HL-60/S4 (cell line): ENCODE measurements at regions not wholly inside any gene's neighbourhood (a gene's known extent, or its start where the extent isn't known, plus 50 kb on each side); places are given as distances from the start of the nearest gene placed in this dataset.

Source experiments
- in situ Hi-C: fragments of 300-500 bp; cut with MboI; formaldehyde crosslinking; loops from 2 replicates; pipeline ENCODE4 v1.14.3; 2022; ENCODE audit warnings: low sequenced_read_pairs

DNA sequence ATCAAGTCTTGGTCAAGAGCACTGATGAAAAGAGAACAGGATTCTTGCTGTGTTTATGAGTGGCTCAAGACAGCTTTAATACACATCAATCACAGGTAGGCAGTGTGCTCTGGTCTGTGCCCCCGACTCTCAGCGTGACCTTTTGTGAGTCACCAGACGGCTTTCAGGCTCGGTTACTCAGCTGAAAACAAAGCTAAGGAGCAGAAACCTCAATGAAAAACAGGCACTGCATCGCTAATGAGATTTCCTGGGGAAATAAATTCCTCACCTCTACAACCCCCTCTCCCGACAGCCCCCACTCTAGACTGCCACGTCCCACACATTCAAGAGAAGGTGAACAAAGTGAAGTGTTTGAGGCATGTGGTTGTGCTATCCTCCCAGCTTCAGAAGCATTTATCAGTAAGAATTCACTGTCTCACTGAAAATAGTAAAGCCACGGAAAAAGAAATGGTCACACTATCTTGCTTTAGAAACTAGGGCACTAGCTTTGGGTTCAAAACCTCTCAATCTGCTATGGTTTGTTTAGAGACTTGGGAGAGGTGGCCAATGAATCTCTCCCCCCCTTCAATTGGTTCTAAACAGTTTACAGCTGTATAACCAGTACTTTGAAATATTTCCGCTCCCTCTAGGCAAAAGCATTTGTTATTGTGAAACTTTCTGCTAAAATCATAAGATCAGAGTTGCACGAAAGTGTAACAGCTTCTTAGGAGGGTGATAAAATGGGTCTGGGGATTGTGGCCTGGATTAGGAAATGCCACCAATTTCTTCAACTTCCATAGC, 199.5 kb upstream of the PMFBP1 start:
- in situ Hi-C loops, result no loop called here

DNA sequence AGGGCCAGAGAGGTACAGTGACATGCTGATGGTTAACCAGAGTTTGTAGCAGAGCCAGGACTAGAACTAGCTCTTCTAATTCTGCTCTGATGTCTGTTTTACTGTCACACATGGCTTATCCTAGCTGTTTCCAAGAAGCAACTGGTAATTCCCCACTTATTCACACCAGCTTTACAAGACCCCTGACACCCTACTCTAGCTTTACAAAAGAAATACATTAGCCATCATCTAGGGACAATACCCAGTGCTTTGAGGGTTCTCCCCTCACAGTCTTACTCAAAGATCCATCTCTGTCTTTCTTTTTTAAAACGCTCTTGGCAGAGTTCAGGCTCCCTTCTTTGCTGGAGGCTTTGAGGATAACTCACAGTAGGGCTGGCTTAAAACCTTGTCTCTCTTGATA, 197.3 kb upstream of the PMFBP1 start:
- in situ Hi-C loops, result no loop called here

DNA sequence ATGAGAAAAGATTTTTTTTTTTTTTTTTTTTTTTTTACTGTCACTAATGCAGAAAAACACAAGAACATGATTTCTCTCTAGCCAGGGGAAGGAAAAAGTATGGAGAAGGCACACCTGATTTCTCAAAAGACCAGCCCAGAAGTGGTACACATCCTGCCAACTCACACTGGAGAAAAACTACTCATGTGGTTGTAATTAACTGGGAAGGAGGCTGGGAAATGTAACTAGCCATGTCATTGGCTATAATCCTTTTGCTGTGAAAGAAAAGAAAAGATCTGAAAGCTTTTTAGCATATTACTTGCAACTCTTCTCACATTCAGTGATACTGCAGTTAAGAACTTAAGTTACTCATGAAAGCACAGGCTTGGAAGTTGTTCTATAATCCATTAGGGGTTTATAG, 195.9 kb upstream of the PMFBP1 start:
- in situ Hi-C loops, result no loop called here

DNA sequence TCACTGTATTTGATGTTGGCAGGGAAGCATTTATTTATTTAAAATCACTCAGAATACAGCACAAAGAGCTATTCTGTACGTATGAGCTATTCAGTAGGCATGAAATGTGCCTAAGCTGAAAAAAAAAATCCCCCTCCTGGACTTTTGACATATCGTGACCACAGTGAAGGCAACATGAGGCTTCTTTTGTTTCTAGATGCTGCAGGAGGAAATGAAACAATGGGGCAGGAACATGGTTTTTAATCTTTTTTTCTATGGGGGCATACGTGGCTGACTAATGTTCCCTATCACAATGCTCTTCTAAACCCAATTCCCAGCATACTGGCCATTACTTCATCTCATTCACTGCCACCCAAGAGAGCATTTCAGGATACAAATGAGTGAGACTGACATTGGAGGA, 191.0 kb upstream of the PMFBP1 start:
- in situ Hi-C loops, result no loop called here

DNA sequence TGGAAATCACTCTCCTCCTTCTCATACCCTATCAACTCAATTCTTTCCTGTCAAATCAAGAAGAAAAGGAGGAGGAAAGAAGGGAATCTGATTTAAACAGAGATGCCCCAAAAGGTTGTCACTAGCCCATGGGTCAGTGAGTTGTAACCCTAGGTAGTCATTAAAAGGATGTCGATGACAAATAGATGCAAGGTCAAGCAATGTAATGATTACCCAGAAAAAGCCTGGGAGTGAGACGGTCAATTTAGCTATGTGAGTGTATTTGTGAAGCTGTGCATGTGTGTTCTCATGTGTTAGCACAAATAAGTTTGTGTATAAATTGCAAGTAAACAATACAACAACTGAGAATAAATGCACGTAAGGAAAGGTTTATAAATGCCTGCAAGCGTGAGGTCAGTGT, 190.5 kb upstream of the PMFBP1 start:
- in situ Hi-C loops, result no loop called here

DNA sequence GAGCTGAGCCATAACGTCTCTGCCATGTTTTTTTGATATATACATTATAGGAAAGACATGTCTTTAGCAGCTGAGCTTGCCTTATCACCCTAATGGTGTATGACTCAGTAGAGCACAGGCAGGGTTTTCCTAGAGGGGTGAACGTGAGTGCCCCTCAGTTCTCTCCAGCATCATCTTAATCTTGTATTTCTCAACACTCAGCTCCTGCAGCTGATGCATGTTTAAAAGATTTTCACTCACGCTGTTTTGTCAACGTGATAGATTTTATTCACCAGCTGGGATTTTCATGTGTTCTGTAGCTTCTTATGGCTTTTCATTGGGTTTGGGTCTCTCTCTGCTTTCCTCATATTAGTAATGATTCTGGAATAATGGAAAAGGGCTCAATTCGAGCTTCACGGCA, 186.0 kb upstream of the PMFBP1 start:
- in situ Hi-C loops, result no loop called here

DNA sequence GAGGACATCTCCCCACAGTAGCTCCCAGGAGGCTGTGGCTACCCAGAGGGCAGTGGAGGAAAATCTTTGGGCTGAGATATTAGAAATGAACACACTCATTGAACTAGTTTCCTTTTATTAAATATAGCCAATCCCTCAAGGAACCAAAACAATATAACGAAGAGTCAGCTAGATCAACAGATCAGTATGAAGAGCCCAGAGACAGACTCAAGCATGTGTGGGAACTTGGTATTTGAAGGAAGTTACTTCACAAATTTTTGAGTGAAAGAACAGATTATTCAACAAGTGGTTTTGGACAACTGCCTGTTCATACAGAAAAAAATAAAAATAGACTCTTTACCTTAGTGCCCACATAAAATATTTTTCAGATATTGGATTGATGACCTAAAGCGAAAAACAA, 183.6 kb upstream of the PMFBP1 start:
- in situ Hi-C loops, result no loop called here

DNA sequence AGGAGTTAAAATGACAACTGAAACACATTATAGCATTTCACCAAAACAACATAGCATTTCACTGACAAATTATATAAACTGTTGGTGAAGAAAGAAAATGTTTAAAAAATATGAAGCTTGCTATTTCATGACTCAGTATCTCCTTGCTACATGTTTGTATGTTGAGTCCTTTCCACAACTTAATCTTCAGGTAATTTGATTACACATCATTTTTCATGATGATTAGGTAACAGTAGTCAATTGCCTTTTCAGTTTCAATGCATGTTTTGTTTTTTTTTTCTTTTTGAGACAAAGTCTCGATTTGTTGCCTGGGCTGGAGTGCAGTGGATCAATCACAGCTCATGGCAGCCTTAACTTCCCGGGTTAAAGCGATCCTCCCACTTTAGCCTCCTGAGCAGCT, 177.8 kb upstream of the PMFBP1 start:
- in situ Hi-C loops, result no loop called here

DNA sequence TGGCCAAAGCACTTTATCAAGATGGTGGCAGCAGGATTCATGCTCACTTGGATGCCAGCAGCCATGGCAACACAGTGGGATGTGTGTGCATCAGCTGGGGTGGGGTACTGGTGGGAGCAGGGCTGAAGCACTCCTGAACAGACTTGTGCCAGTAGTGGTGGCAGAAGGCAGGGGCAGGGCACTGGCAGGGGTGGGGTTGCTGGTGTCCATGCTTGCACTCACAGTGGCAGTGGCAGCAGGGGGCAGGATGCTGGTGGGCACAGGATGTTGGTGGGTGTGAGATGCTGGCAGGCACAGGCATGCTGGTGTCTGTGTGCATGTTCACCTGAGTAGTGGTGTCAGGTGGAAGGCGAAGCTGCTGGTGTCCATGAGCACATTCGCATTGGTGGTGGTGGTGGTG, 161.0 kb upstream of the PMFBP1 start:
- in situ Hi-C loops, result no loop called here

DNA sequence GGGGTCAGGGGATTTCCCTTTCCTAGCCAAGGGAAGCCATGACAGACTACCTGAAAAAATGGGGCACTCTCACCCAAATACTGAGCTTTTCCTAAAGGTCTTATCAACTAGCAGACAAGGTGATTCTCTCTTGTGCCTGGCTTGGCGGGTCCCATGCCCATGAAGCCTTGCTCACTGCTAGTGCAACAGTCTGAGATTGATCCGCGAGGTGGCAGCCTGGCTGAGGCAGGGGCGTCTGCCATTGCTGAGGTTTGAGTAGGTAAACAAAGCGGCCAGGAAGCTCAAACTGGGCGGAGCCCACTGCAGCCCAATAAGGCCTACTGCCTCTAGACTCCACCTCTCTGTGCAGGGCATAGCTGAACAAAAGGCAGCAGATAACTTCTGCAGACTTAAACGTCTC, 152.6 kb upstream of the PMFBP1 start:
- in situ Hi-C loops, result no loop called here

DNA sequence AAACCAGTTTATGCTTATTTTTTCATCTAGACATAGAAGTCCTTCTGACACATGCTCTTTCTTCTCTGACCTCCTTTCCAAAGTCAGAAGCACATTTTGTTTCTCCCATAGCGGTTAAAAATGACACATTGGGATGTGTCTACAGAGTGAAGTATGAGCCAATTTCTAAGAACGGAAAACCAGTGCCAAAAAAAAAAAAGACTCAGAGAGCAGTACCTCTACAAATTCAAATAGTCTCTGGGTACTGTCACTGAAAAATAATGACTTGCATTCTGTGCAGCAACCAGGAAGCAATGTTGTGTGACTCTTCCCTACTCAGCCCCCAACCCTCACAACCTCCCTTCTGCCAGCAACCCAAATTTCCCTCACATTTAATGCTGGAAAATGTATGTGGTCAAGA, 145.5 kb upstream of the PMFBP1 start:
- in situ Hi-C loops, result no loop called here

DNA sequence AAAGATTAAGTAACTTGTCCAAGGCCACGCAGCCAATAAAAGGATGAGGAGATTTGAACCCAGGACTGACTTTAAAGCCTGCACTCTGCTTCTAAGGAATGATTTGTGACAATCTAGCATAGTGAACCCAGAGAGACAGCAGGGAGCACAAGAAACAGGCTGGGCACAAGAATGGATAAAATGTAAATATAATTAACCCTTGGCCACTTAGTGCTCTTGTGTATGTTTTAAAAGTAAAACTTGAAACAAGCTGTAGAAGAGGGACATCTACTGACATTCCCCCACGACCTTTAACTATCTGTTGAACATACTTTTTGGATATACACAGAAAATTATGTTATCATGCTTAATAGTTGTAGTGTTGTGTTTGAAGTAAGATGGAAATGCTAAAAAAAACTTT, 141.9 kb upstream of the PMFBP1 start:
- in situ Hi-C loops, result no loop called here

DNA sequence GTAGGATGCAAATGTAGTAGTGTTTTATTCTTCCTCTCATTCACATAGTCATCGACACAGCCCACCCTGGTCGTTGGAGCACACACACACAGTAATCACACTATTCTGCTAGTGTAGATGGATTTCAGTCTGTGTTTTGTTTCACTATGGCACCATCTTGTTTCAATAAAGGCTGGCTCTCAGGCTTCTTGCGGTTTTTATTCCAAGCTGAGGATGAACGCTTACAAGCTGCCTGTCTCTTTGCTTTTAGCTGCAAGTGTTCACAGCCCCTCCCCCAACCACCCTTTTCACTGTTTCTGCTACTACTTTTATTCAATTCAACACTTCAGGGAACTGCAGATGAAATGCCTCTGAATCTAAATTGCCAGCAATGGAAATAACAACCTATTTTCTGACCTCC, 140.9 kb upstream of the PMFBP1 start:
- in situ Hi-C loops, result no loop called here

DNA sequence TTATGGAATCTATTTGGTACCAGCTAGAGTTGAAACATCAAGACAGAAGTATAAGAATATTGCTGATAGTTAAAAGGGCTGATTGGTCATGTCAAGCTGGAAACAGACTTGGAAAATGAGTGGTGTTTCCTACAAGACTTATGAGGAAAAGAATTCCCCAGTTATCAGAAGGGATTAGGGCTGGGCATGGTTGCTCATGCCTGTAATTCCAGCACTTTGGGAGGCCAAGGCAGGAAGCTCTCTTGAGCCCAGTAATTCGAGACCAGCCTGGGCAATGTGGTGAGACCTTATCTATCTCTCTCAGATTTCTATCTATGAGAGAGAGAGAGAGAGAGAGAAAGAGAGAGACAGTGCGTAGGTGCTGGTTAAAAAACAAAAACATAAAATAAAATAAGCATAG, 139.5 kb upstream of the PMFBP1 start:
- in situ Hi-C loops, result no loop called here

DNA sequence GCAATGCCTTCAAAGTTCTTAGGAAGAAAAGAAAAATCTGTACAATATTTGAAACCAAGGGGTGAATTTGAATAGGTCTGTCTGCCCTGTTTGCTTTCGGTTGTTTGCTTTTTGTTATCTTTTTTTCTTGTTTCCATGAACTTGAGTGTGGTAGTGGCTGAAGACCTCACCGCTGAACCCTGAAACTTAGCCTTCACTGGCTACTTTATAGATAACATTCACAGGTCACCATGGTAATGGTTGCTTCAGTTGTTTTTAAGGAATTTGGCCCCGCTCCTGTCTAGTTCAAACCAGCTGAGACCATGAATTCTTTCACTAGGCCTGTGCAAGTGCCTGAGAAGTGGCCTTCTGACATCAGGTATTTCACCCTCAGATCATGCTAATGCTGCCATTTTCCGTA, 137.0 kb upstream of the PMFBP1 start:
- in situ Hi-C loops, result no loop called here

DNA sequence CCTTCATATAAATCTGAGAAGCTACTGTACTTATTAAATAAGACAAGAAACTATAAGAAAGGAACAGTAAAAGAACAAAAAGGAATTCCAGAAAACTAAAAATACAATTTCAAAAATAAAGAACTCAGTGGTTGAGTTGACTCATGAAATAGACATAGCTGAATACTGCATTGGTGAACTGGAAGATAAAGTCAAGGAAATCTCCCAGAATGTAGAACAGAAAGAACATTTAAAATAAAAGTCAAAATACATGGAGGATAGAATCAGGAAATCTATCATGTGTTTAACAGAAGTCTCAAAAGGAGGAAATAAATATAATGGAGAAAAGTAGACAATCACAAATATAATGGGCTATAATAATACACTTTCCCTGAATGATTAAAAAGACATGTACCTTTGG, 136.4 kb upstream of the PMFBP1 start:
- in situ Hi-C loops, result no loop called here

DNA sequence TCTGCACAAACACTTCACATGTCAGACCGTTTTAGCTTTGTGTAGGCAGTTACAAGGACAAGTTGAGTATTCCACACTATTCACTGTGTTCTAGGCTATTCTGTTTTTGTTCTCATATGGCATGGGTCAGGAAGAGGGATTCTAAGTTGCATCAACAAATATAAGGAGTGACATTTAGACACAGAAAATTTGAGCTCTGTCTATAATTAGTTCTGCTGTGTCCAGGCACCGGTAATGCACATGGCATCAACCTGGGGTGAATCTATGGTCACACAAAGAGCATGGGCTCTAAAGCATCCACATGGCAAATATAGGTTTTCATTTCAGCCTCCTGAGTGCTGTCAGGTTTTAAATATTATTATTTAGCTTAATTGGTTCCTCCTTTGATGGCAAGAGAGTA, 130.4 kb upstream of the PMFBP1 start:
- in situ Hi-C loops, result no loop called here

DNA sequence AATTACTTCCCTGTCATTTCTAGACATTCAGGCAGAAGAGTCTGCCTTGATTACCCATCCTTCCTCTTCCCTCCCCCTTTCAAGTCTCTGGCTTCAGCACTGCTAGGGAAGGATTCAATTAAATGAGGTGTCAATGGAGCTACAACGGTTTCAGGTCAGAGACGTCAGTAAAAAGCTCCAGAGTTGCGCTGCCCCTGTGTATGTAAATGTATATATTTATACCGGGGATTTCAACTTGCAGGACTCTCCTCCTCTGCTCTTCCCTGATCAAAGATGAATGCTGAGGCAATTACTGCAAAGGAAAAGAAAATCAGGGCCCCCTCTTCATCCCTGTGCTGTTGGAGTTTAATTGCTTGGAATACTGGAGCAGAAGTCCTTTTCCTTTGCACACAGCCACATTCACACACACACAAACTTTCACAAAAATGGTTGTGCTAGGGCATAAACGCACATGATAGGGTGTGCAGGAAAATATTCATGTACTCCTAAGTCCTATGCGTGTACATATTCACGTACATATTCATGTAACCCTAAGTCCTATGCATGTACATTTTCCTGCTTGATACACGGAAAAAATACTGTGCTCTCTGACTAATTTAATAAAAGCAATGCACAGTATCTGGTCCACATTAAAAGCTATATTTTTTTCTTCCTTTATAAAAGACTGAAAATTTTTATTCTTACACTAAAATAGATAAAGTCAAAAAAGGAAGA, 129.7 kb upstream of the PMFBP1 start:
- in situ Hi-C loops, result no loop called here

DNA sequence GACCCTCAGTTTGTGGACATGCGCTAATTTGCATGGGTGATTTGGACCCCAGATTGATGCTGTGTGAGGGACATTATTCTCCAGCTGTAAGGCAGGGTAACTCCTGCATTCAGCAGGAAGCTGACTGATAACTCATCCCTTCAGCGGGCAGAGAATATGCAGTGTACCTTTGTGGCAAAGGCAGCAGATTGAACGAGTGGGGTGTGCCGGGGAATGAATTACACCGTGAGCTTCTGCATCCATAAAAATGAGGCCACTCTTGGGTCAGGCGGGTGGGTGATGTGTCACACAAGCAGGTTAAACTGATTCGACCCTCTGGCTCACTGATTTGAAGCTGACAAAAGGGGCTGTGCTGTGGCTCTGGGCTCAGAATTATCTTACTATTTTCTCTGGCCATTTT, 128.9 kb upstream of the PMFBP1 start:
- in situ Hi-C loops, result no loop called here

DNA sequence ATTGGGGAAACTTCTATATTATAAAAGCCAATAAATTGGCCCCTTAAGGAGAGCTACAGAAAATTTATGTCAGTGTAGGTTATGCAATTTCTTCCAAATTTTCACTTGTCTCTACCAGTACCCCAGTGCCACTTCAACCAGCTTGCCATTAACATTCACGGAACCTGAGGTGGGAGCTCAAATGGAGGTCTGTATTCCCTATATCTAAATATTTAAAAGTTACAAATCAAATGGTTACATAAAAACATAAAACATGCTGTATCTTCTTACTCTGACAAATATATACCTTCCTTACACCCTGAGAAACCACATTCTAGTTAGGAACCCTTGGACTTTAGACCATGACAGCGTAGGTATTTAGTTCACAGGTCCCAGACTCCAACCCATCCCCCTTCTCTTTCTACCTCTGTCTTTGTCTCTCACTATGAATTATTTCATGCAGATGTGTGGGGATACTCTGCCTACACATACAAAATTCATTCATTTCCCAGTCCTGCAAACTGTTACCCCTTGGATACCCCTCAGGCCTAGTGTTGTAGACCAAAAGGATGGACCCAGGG, 127.8 kb upstream of the PMFBP1 start:
- in situ Hi-C loops, result no loop called here

DNA sequence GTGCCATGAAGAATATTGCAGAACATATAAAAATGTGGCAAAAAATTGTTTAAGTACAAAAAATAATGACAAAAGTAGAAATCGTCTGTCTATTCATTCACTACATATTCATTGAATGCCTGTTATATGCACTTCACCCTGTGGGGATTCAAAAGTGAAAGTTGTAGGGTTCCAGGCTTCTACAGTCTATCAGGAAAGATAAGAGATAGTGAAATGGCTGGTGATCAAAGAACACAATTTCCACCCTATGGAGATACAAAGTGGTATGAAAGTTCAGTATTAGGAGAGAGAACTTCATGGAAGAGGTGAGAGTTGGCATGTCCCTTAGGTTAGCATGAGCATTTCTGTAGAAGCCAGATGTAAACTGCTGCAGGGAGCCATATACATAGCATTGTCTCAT, 127.0 kb upstream of the PMFBP1 start:
- in situ Hi-C loops, result no loop called here

DNA sequence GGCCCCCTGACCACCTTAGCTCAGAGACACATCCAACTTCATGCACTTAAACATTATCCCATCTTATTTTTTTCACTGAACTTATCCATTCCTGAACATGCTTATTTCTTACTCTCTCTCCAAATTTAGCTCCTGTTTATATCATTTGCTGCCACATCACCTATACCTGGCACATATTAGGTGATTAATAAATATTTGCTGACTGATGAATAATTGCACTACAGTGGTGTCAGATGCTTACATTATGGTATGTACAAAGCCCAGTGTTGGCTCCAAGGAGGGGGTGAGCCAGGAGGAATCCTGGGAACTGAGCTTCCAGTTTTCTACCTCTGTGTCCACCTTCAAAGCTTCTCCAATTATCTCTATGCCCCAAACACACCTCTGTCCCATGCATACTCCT, 124.0 kb upstream of the PMFBP1 start:
- in situ Hi-C loops, result no loop called here
